Iris pigment epithelial cell (primary cell): ENCODE measurements at regions not wholly inside any gene's neighbourhood (a gene's known extent, or its start where the extent isn't known, plus 50 kb on each side); places are given as distances from the start of the nearest gene placed in this dataset.

ENCODE experiments used
- DNase-seq: peaks from one replicate; pipeline ENCODE4 v3.0.0-alpha.2; 2011; ENCODE audit warnings: low read depth

- no peak for DNase-seq
Observed at GRCh38 chr19:31664096-31664495, 314.9 kb upstream of the TSHZ3 start.

GRCh38 chr19:31664997-31665396 lies 315.8 kb upstream of the TSHZ3 start:
- no peak for DNase-seq

GRCh38 chr19:31666126-31666525 lies 316.9 kb upstream of the TSHZ3 start:
- no peak for DNase-seq

GRCh38 chr19:31667106-31667505 lies 317.9 kb upstream of the TSHZ3 start:
- no peak for DNase-seq

GRCh38 chr19:31668921-31669320 lies 319.7 kb upstream of the TSHZ3 start:
- no peak for DNase-seq

- no peak for DNase-seq
Observed at GRCh38 chr19:31670931-31671330, 321.7 kb upstream of the TSHZ3 start.

GRCh38 chr19:31671411-31672035 lies 322.3 kb upstream of the TSHZ3 start:
- no peak for DNase-seq

- no peak for DNase-seq
Observed at GRCh38 chr19:31674503-31675192, 325.4 kb upstream of the TSHZ3 start.

GRCh38 chr19:31675193-31675913 lies 326.1 kb upstream of the TSHZ3 start:
- DNase-seq: peak; percentile 6

- DNase-seq: no peak
Observed at GRCh38 chr19:31676271-31677004, 327.2 kb upstream of the TSHZ3 start.

GRCh38 chr19:31678421-31678820 lies 329.2 kb upstream of the TSHZ3 start:
- no peak for DNase-seq

GRCh38 chr19:31681121-31681520 lies 331.9 kb upstream of the TSHZ3 start:
- DNase-seq: no peak

GRCh38 chr19:31693131-31693932 lies 344.1 kb upstream of the TSHZ3 start:
- no peak for DNase-seq

GRCh38 chr19:31693933-31694269 lies 344.7 kb upstream of the TSHZ3 start:
- no peak for DNase-seq

- no peak for DNase-seq
Observed at GRCh38 chr19:31694761-31695160, 345.5 kb upstream of the TSHZ3 start.

GRCh38 chr19:31699421-31699820 lies 350.2 kb upstream of the TSHZ3 start:
- no peak for DNase-seq

GRCh38 chr19:31701146-31701545 lies 351.9 kb upstream of the TSHZ3 start:
- no peak for DNase-seq

- DNase-seq: no peak
Observed at GRCh38 chr19:31705656-31706055, 356.4 kb upstream of the TSHZ3 start.

GRCh38 chr19:31706131-31706530 lies 356.9 kb upstream of the TSHZ3 start:
- DNase-seq: no peak

- no peak for DNase-seq
Observed at GRCh38 chr19:31706691-31707620, 357.7 kb upstream of the TSHZ3 start.

- DNase-seq: no peak
Observed at GRCh38 chr19:31708520-31708919, 359.3 kb upstream of the TSHZ3 start.
